ENCODE measurements at regions not wholly inside any gene's neighbourhood (a gene's known extent, or its start where the extent isn't known, plus 50 kb on each side); places are given as distances from the start of the nearest gene placed in this dataset.

GRCh38 chr14:43872752-43873655, 634.1 kb downstream of the FSCB start:
- CTCF ChIA-PET = no interaction called here
- TF ChIP-seq POLR2AphosphoS5 (IDR thresholded peaks at IDR 0.05; ENCODE audit: low read depth, low read length) (no peak), SIN3A (IDR thresholded peaks at IDR 0.05; ENCODE audit: borderline replicate concordance, insufficient read depth, low read depth, low read length) (no peak), CTCF (IDR thresholded peaks at IDR 0.05) (no peak), REST (IDR thresholded peaks at IDR 0.05; ENCODE audit: insufficient read depth in 1 of 2, low read depth in 2 of 2, low read length in 1 of 2) (no peak), TCF7L2 (IDR thresholded peaks at IDR 0.05; ENCODE audit: low read depth, low read length) (no peak)
- POLR2A ChIA-PET = no interaction called here
- ATAC-seq = no peak
- Histone ChIP-seq H3K36me3 (ENCODE audit: control insufficient read depth, insufficient read depth, low read length) (no peaks in the 10 kb centered on the region), H3K4me3 (ENCODE audit: low read depth in 2 of 2, low read length in 2 of 2) (no peak overlapping the region), H3K27ac (ENCODE audit: low read length) (no peak overlapping the region), H3K9me3 (ENCODE audit: control insufficient read depth, insufficient read depth, low read depth, low read length) (no peaks in the 10 kb centered on the region), H3K27me3 (ENCODE audit: control insufficient read depth, insufficient read depth, low read length) (no peaks in the 10 kb centered on the region), H3K4me1 (ENCODE audit: control insufficient read depth, insufficient read depth, low read length) (no peaks in the 10 kb centered on the region)
- BruUV-seq (replicated peaks) = no TSS peak
- in situ Hi-C loops (cut with HindIII; ENCODE audit: low pct_unique_long_range_greater_than_20kb, low sequenced_read_pairs) (no loop called here), intact Hi-C loops (cut with micrococcal nuclease; ENCODE audit: unreplicated experiment) (no loop called here)
- DNase-seq (ENCODE audit: low read depth, low spot score) = no peak

GRCh38 chr14:43872222-43872621, 634.9 kb downstream of the FSCB start:
- ChIA-PET CTCF (no interaction called here), POLR2A (no interaction called here)
- ATAC-seq = no peak
- no peak overlapping the region for H3K27ac ChIP-seq (ENCODE audit: low read length)
- in situ Hi-C loops (cut with HindIII; ENCODE audit: low pct_unique_long_range_greater_than_20kb, low sequenced_read_pairs) (no loop called here), intact Hi-C loops (cut with micrococcal nuclease; ENCODE audit: unreplicated experiment) (no loop called here)
- TF ChIP-seq SIN3A (IDR thresholded peaks at IDR 0.05; ENCODE audit: borderline replicate concordance, insufficient read depth, low read depth, low read length) (no peak), CTCF (IDR thresholded peaks at IDR 0.05) (no peak), POLR2AphosphoS5 (IDR thresholded peaks at IDR 0.05; ENCODE audit: low read depth, low read length) (no peak), TCF7L2 (IDR thresholded peaks at IDR 0.05; ENCODE audit: low read depth, low read length) (no peak), REST (IDR thresholded peaks at IDR 0.05; ENCODE audit: insufficient read depth in 1 of 2, low read depth in 2 of 2, low read length in 1 of 2) (no peak)
- no peaks in the 10 kb centered on the region for H3K27me3 ChIP-seq (ENCODE audit: control insufficient read depth, insufficient read depth, low read length)
- H3K4me3 ChIP-seq (ENCODE audit: low read depth in 2 of 2, low read length in 2 of 2) = no peak overlapping the region
- H3K36me3 ChIP-seq (ENCODE audit: control insufficient read depth, insufficient read depth, low read length) = no peaks in the 10 kb centered on the region
- no peaks in the 10 kb centered on the region for H3K9me3 ChIP-seq (ENCODE audit: control insufficient read depth, insufficient read depth, low read depth, low read length)
- H3K4me1 ChIP-seq (ENCODE audit: control insufficient read depth, insufficient read depth, low read length) = no peaks in the 10 kb centered on the region
- DNase-seq (ENCODE audit: low read depth, low spot score) = no peak
- no TSS peak for BruUV-seq (replicated peaks)

Data from Panc1 (cell line).